Cardiac muscle cell (in vitro differentiated cells and primary cell): ENCODE measurements at regions not wholly inside any gene's neighbourhood (a gene's known extent, or its start where the extent isn't known, plus 50 kb on each side); places are given as distances from the start of the nearest gene placed in this dataset.

ENCODE experiments used
- DNase-seq, 2 donors: peaks; one replicate each; pipeline versions ENCODE4 v3.0.0 to v3.0.0-alpha.2; 2010 to 2017; ENCODE audit warnings: low read depth in 1 of 2, low spot score in 1 of 2
- H3K27ac ChIP-seq: fragments of 200-600 bp; sonication (generic); 2 replicates; pipeline ENCODE4 v1.5.1; 2016
- H3K27me3 ChIP-seq: fragments of 200-600 bp; sonication (generic); 2 replicates; pipeline ENCODE4 v1.6.0; 2016; ENCODE audit warnings: control low read depth
- H3K36me3 ChIP-seq: fragments of 200-600 bp; sonication (generic); 2 replicates; pipeline ENCODE4 v1.5.1; 2016; ENCODE audit warnings: control low read depth
- H3K4me1 ChIP-seq: fragments of 200-600 bp; sonication (generic); 2 replicates; pipeline ENCODE4 v1.8.1; 2017; ENCODE audit warnings: low read depth, mild to moderate bottlenecking, mixed run types
- H3K4me3 ChIP-seq: fragments of 200-600 bp; sonication (generic); 2 replicates; pipeline ENCODE4 v1.5.1; 2016; ENCODE audit warnings: mild to moderate bottlenecking
- H3K9me3 ChIP-seq: fragments of 200-600 bp; sonication (generic); 2 replicates; pipeline ENCODE4 v1.5.1; 2017; ENCODE audit warnings: low read depth, mild to moderate bottlenecking, control low read depth
- CTCF ChIP-seq: IDR thresholded peaks from 2 replicates; pipeline ENCODE4 v1.5.1; 2012; ENCODE audit warnings: low read depth, mild to moderate bottlenecking, low read length

DNA sequence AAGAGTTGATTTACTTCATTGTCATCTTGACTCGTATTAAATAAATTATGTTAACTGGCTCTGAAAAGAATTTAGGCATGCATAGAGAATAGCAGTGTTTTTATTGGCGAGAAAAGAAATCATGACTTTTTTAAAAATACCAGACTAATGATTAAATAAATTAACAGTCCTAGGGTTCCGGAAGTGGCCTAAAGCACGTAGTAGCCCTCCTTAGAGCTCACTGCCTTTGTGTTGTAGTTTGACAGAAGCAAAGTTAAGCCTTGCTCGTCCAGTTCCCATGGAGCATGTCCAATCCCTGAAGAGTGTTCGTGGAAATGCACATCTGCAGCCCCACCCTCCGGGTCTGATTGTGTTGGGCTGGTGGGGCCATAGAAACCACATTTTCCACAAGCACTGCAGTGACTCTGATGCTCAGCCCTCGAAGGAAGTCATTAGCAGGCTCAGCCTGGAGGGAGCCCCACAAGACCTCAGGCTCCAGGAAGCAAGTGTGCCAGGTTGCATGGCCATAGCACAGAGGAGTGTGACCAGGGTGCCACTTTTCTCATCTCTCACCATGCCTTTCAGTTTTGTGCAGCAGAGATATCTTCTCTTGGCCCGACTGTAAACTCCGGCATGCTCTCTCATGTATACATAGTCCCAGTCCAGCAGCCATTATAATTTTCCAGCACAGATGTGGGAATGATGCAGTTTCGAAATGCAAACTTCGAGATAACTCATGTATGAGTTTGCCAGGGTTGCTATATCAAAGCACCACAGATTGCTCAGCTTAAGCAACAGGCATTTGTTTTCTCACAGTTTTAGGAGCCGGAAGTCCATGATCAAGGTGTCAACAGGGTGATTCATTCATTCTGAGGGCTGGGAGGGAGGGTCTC lies 188.6 kb upstream of the SH3BP4 start:
- no peak for TF ChIP-seq CTCF
- no peaks in the 10 kb centered on the region for H3K9me3 ChIP-seq
- no peak overlapping the region for H3K4me3 ChIP-seq
- H3K27ac ChIP-seq: no peak overlapping the region
- peak in 1 of 2 donors; percentile 82 for DNase-seq
- H3K4me1 ChIP-seq: no peaks in the 10 kb centered on the region
- no peaks in the 10 kb centered on the region for H3K27me3 ChIP-seq
- H3K36me3 ChIP-seq: no peaks in the 10 kb centered on the region

DNA sequence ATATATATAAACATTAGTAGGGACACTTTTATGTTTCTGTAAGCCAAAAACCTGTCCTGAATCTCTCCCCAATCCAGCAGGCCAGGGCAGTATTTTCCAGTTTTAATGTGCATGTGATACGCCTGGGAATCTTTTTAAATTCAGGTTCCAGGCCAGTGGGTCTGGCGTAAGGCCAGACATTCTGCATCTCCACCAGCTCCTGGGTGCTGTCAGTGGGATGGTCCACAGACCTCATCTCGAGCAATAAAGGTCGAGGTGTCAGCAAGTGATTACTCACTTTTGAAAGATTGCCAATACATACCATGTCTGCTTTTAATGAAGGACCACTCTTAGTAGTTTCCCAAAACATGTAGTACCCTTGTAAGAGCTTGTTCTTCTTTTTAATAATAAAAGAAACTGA lies 189.9 kb upstream of the SH3BP4 start:
- peak in 1 of 2 donors; percentile 16 for DNase-seq
- no peak for TF ChIP-seq CTCF
- Histone ChIP-seq H3K27ac (no peak overlapping the region), H3K9me3 (no peaks in the 10 kb centered on the region), H3K4me1 (no peaks in the 10 kb centered on the region), H3K27me3 (no peaks in the 10 kb centered on the region), H3K36me3 (no peaks in the 10 kb centered on the region), H3K4me3 (no peak overlapping the region)

DNA sequence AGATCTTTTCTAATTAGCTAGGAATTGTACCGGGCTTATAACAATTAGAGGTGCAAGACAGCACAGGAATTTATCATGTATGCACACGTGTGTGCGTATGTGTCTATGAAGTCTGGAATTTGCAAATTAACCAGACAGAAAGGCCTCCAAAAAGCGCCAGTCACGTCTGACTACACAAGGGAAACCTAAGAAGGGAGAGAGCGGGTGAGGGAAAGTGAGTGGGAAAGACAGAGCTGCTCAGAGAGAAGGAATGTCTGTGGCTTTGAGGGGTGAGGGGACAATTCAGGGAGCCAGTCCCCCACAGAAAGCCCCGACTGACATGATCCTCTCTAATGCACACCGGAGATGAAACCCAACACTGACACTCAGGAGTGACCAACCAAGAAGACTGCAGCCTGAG lies 197.7 kb upstream of the SH3BP4 start:
- no peak for TF ChIP-seq CTCF
- no peaks in the 10 kb centered on the region for H3K9me3 ChIP-seq
- DNase-seq: no peak
- no peaks in the 10 kb centered on the region for H3K4me1 ChIP-seq
- no peaks in the 10 kb centered on the region for H3K36me3 ChIP-seq
- no peak overlapping the region for H3K4me3 ChIP-seq
- H3K27ac ChIP-seq: no peak overlapping the region
- H3K27me3 ChIP-seq: no peaks in the 10 kb centered on the region

- Histone ChIP-seq H3K9me3 (no peaks in the 10 kb centered on the region), H3K4me1 (no peaks in the 10 kb centered on the region), H3K27ac (no peak overlapping the region), H3K4me3 (no peak overlapping the region), H3K36me3 (no peaks in the 10 kb centered on the region), H3K27me3 (no peaks in the 10 kb centered on the region)
- no peak for TF ChIP-seq CTCF
- DNase-seq: no peak
Observed at GRCh38 chr2:234753701-234754100, 198.1 kb upstream of the SH3BP4 start.

- TF ChIP-seq CTCF: no peak
- H3K4me3 ChIP-seq: no peak overlapping the region
- H3K27ac ChIP-seq: no peak overlapping the region
- no peaks in the 10 kb centered on the region for H3K4me1 ChIP-seq
- no peaks in the 10 kb centered on the region for H3K27me3 ChIP-seq
- H3K9me3 ChIP-seq: no peaks in the 10 kb centered on the region
- no peak for DNase-seq
- no peaks in the 10 kb centered on the region for H3K36me3 ChIP-seq
Observed at GRCh38 chr2:234752966-234753365, 198.9 kb upstream of the SH3BP4 start.
